HG02973 (cell line): ENCODE measurements at regions not wholly inside any gene's neighbourhood (a gene's known extent, or its start where the extent isn't known, plus 50 kb on each side); places are given as distances from the start of the nearest gene placed in this dataset.

Experiments used
- ATAC-seq: cut with Tn5 transposase; IDR thresholded peaks from one replicate; pipeline ENCODE4 v1.9.1; 2021; ENCODE audit warnings: moderate library complexity; ENCODE audit not compliant: unreplicated experiment

- ATAC-seq: no peak
Observed at GRCh38 chr1:114314576-114314975, 160.9 kb upstream of the SYT6 start.

- ATAC-seq: no peak
Observed at GRCh38 chr1:114314098-114314497, 160.4 kb upstream of the SYT6 start.

- ATAC-seq: no peak
Observed at GRCh38 chr1:114310695-114311271, 157.1 kb upstream of the SYT6 start.

- ATAC-seq: no peak
Observed at GRCh38 chr1:114302821-114303220, 149.2 kb upstream of the SYT6 start.

- no peak for ATAC-seq
Observed at GRCh38 chr1:114299331-114299975, 145.8 kb upstream of the SYT6 start.

- ATAC-seq: no peak
Observed at GRCh38 chr1:114298008-114298407, 144.3 kb upstream of the SYT6 start.

GRCh38 chr1:114296413-114296812, 142.7 kb upstream of the SYT6 start:
- no peak for ATAC-seq

- ATAC-seq: no peak
Observed at GRCh38 chr1:114295321-114295720, 141.7 kb upstream of the SYT6 start.

GRCh38 chr1:114292835-114293234, 139.2 kb upstream of the SYT6 start:
- no peak for ATAC-seq

- ATAC-seq: no peak
Observed at GRCh38 chr1:114292194-114292593, 138.5 kb upstream of the SYT6 start.

- ATAC-seq: no peak
Observed at GRCh38 chr1:114290776-114291175, 137.1 kb upstream of the SYT6 start.

- no peak for ATAC-seq
Observed at GRCh38 chr1:114290341-114290740, 136.7 kb upstream of the SYT6 start.

- ATAC-seq: no peak
Observed at GRCh38 chr1:114289824-114290223, 136.2 kb upstream of the SYT6 start.

- ATAC-seq: no peak
Observed at GRCh38 chr1:114289306-114289705, 135.6 kb upstream of the SYT6 start.

- no peak for ATAC-seq
Observed at GRCh38 chr1:114286960-114287359, 133.3 kb upstream of the SYT6 start.

GRCh38 chr1:114286179-114286578, 132.5 kb upstream of the SYT6 start:
- no peak for ATAC-seq

GRCh38 chr1:114282751-114283403, 129.2 kb upstream of the SYT6 start:
- ATAC-seq: no peak

- no peak for ATAC-seq
Observed at GRCh38 chr1:114278911-114279310, 125.2 kb upstream of the SYT6 start.

- ATAC-seq: no peak
Observed at GRCh38 chr1:114278430-114278829, 124.8 kb upstream of the SYT6 start.

GRCh38 chr1:114274621-114275317, 121.1 kb upstream of the SYT6 start:
- no peak for ATAC-seq

- ATAC-seq: no peak
Observed at GRCh38 chr1:114272593-114272992, 118.9 kb upstream of the SYT6 start.

GRCh38 chr1:114270718-114271117, 117.0 kb upstream of the SYT6 start:
- no peak for ATAC-seq
